Endothelial cell of umbilical vein (primary cell): ENCODE measurements at regions not wholly inside any gene's neighbourhood (a gene's known extent, or its start where the extent isn't known, plus 50 kb on each side); places are given as distances from the start of the nearest gene placed in this dataset.

Source experiments
- BruUV-seq: library from RNA; stranded (reverse); fragments of 400-500 nt; replicated peaks from 2 replicates; lab custom pipeline; 2021; lab: Mats Ljungman, UMichigan
- CTCF ChIA-PET: fragments of 300-600, 350-600 bp; sonication (Branson Sonifier 250); formaldehyde crosslinking; loops from one replicate; lab custom pipeline; 2021; ENCODE audit warnings: antibody characterized with exemption, inconsistent platforms; lab: Charles Lee
- POLR2A ChIA-PET: fragments of 300-600, 350-600 bp; sonication (Branson Sonifier 250); formaldehyde crosslinking; loops from one replicate; lab custom pipeline; 2021; ENCODE audit warnings: antibody characterized with exemption, inconsistent platforms; lab: Charles Lee
- DNase-seq: peaks from one replicate; pipeline ENCODE4 v3.0.0-alpha.2; 2011; ENCODE audit warnings: low read depth, low spot score
- FAIRE-seq: peaks from 2 replicates; lab custom pipeline; 2011; peaks lifted over from hg19 to GRCh38; lab: Jason Lieb, UNC
- H2AFZ ChIP-seq: 2 replicates; pipeline ENCODE4 v1.6.0; 2012; ENCODE audit warnings: low read depth, low read length, control low read depth, inconsistent platforms
- H3K27ac ChIP-seq: 2 replicates; pipeline ENCODE4 v1.5.1; 2011; ENCODE audit warnings: low read depth, mild to moderate bottlenecking, control low read depth, low read length, moderate library complexity; ENCODE audit not compliant: insufficient read depth
- H3K27me3 ChIP-seq, 2 experiments: 2 replicates each; pipeline versions ENCODE4 v1.6.0 to v1.6.1; 2011; ENCODE audit warnings: low read length in 2 of 2, mixed read lengths in 1 of 2; ENCODE audit not compliant: control insufficient read depth in 2 of 2, insufficient read depth in 2 of 2
- H3K36me3 ChIP-seq, 2 experiments: 2 replicates in 1 of 2; 3 replicates in 1 of 2; pipeline ENCODE4 v1.5.1; 2011; ENCODE audit warnings: low read length in 2 of 2, mild to moderate bottlenecking in 1 of 2, moderate library complexity in 1 of 2; ENCODE audit not compliant: control insufficient read depth in 2 of 2, insufficient read depth in 2 of 2; ENCODE audit errors: extremely low read depth in 1 of 2
- H3K4me1 ChIP-seq: 3 replicates; pipeline ENCODE4 v1.5.1; 2011; ENCODE audit warnings: mild to moderate bottlenecking, low read length; ENCODE audit not compliant: control insufficient read depth, insufficient read depth; ENCODE audit errors: extremely low read depth
- H3K4me2 ChIP-seq: 2 replicates; pipeline ENCODE4 v1.6.1; 2011; ENCODE audit warnings: low read length, control low read depth, mixed read lengths; ENCODE audit not compliant: insufficient read depth
- H3K4me3 ChIP-seq, 3 experiments: fragments of 200-600 bp in 1 of 3; sonication (generic), shearing (Covaris generic) in 1 of 3; replicated peaks in 1 of 3; 2 replicates each; pipeline ENCODE4 v1.5.1; 2011 to 2016; ENCODE audit warnings: control low read depth in 3 of 3, low read length in 3 of 3, mild to moderate bottlenecking in 2 of 3, inconsistent platforms in 1 of 3, low read depth in 1 of 3, moderate library complexity in 1 of 3; ENCODE audit not compliant: insufficient read depth in 1 of 3
- H3K79me2 ChIP-seq: 2 replicates; pipeline ENCODE4 v1.6.0; 2012; ENCODE audit warnings: low read length, inconsistent platforms; ENCODE audit not compliant: control insufficient read depth, insufficient read depth
- H3K9ac ChIP-seq: replicated peaks from 2 replicates; pipeline ENCODE3; 2011; ENCODE audit warnings: low read length, control low read depth; ENCODE audit not compliant: insufficient read depth; ENCODE audit errors: extremely low read depth
- H3K9me1 ChIP-seq: replicated peaks from 3 replicates; pipeline ENCODE4 v1.6.0; 2011; ENCODE audit warnings: mild to moderate bottlenecking, low read length; ENCODE audit not compliant: control insufficient read depth, insufficient read depth; ENCODE audit errors: extremely low read depth
- H3K9me3 ChIP-seq: replicated peaks from 2 replicates; pipeline ENCODE4 v1.5.1; 2012; ENCODE audit warnings: low read length, inconsistent platforms; ENCODE audit not compliant: control insufficient read depth, insufficient read depth
- H4K20me1 ChIP-seq: replicated peaks from 2 replicates; pipeline ENCODE3; 2011; ENCODE audit warnings: mild to moderate bottlenecking, low read length; ENCODE audit not compliant: control insufficient read depth, insufficient read depth; ENCODE audit errors: extremely low read depth
- CTCF ChIP-seq, 2 donors: IDR thresholded peaks; 1 replicate in 1 of 2; 2 replicates in 1 of 2; pipeline ENCODE4 v1.5.1; 2011; ENCODE audit warnings: low read length in 2 of 2, mild to moderate bottlenecking in 2 of 2, moderate library complexity in 2 of 2, control low read depth in 1 of 2, inconsistent platforms in 1 of 2, low read depth in 1 of 2; ENCODE audit not compliant: insufficient read depth in 1 of 2; ENCODE audit errors: extremely low read depth in 1 of 2
- EZH2 ChIP-seq: IDR thresholded peaks from 2 replicates; pipeline ENCODE4 v1.6.1; 2012; ENCODE audit warnings: borderline replicate concordance, low read depth, mild to moderate bottlenecking, moderate library complexity, low read length, inconsistent platforms; ENCODE audit not compliant: severe bottlenecking
- FOS ChIP-seq: IDR thresholded peaks from 2 replicates; pipeline ENCODE4 v1.6.1; 2011; ENCODE audit warnings: mild to moderate bottlenecking, low read length, moderate library complexity, borderline replicate concordance; ENCODE audit not compliant: insufficient read depth
- GATA2 ChIP-seq: IDR thresholded peaks from 2 replicates; pipeline ENCODE4 v1.7.0; 2011; ENCODE audit warnings: low read depth, mild to moderate bottlenecking, moderate library complexity, mixed read lengths, low read length; ENCODE audit not compliant: insufficient read length, insufficient read depth
- JUN ChIP-seq: IDR thresholded peaks from 2 replicates; pipeline ENCODE4 v1.6.1; 2011; ENCODE audit warnings: borderline replicate concordance, low read depth; ENCODE audit not compliant: insufficient read length, insufficient read depth
- MYC ChIP-seq: IDR thresholded peaks from one replicate; pipeline ENCODE4 v1.6.1; 2011; ENCODE audit warnings: mild to moderate bottlenecking, low read depth, low read length
- POLR2A ChIP-seq: IDR thresholded peaks from 2 replicates; pipeline ENCODE4 v1.6.1; 2012; ENCODE audit warnings: low read depth, mild to moderate bottlenecking, control low read depth, low read length
- POLR2AphosphoS5 ChIP-seq: IDR thresholded peaks from 2 replicates; pipeline ENCODE4 v1.6.1; 2012; ENCODE audit warnings: low read depth, mild to moderate bottlenecking, control low read depth, low read length, moderate library complexity; ENCODE audit not compliant: insufficient read depth
- dilution Hi-C: fragments of 300-500 bp; cut with MboI; formaldehyde crosslinking; loops from one replicate; pipeline ENCODE4 v1.15.0; 2019; ENCODE audit warnings: low sequenced_read_pairs; ENCODE audit not compliant: extremely low pct_ligation_motif_present
- intact Hi-C: fragments of 100-400 bp; cut with micrococcal nuclease; formaldehyde crosslinking; loops from one replicate; pipeline ENCODE4 v1.10.0; 2022
- TF ChIP-seq, protein P1 (sequence below): IDR thresholded peaks from 2 replicates; pipeline ENCODE4 v1.6.1; 2011; ENCODE audit not compliant: insufficient read depth, insufficient read length

- dilution Hi-C loops, result no loop called here
- ChIA-PET CTCF (no interaction called here), POLR2A (no interaction called here)
- Histone ChIP-seq H4K20me1 (no peaks in the 10 kb centered on the region), H3K4me2 (no peak overlapping the region), H3K9me3 (peaks cover 2% of the 10 kb centered on the region), H3K79me2 (no peaks in the 10 kb centered on the region), H3K9me1 (no peaks in the 10 kb centered on the region), H2AFZ (no peak overlapping the region), H3K27ac (no peak overlapping the region), H3K9ac (no peak overlapping the region), H3K36me3 (no peaks in the 10 kb centered on the region), H3K4me3 (no peak overlapping the region), H3K27me3 (no peaks in the 10 kb centered on the region), H3K4me1 (no peaks in the 10 kb centered on the region)
- TF ChIP-seq POLR2A (no peak), FOS (no peak), GATA2 (no peak), CTCF (IDR thresholded peaks at IDR 0.05; ENCODE audit: extremely low read depth in 1 of 2, insufficient read depth in 1 of 2, low read depth in 1 of 2, low read length in 2 of 2) (no peak), MYC (no peak), POLR2AphosphoS5 (no peak), JUN (no peak), EZH2 (no peak)
- TF ChIP-seq, protein P1, sequence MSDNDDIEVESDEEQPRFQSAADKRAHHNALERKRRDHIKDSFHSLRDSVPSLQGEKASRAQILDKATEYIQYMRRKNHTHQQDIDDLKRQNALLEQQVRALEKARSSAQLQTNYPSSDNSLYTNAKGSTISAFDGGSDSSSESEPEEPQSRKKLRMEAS, result no peak
- no TSS peak for BruUV-seq
- intact Hi-C loops, result no loop called here
- FAIRE-seq, result no peak
- no peak for DNase-seq
These were observed 462.0 kb downstream of the HS3ST3B1 start for GRCh38 chr17:14762736-14763479.
